ENCODE measurements at regions not wholly inside any gene's neighbourhood (a gene's known extent, or its start where the extent isn't known, plus 50 kb on each side); places are given as distances from the start of the nearest gene placed in this dataset.

- no peak overlapping the region for H2BK12ac ChIP-seq (ENCODE audit: low read length)
- H3K27ac ChIP-seq (replicated peaks; ENCODE audit: low read length): no peak overlapping the region
- DNase-seq (ENCODE audit: low spot score): no peak
- no peaks in the 10 kb centered on the region for H3K79me1 ChIP-seq (ENCODE audit: low read depth, low read length)
- no peaks in the 10 kb centered on the region for H3K9me3 ChIP-seq (replicated peaks in 1 of 2; ENCODE audit: control insufficient read depth in 2 of 2, insufficient read depth in 1 of 2, low read depth in 1 of 2, low read length in 2 of 2)
- H2BK5ac ChIP-seq (ENCODE audit: low read length): no peak overlapping the region
- H2BK15ac ChIP-seq (ENCODE audit: low read length): peak overlapping the region; percentile 12
- WGBS, 2 donors (ENCODE audit: extremely low coverage in 2 of 2, insufficient read length in 2 of 2, insufficient replicate concordance in 1 of 2): no CpG with 5 or more reads among the region's 22 CpGs
- no peak overlapping the region for H4K91ac ChIP-seq (ENCODE audit: low read depth, low read length, poor library complexity)
- H3K4me2 ChIP-seq (ENCODE audit: insufficient read depth, low read length, poor library complexity, severe bottlenecking): no peak overlapping the region
- H2AK5ac ChIP-seq (ENCODE audit: low read depth, low read length): peak overlapping the region; percentile 60
- no peak overlapping the region for H2AFZ ChIP-seq (ENCODE audit: low read length)
- H3K36me3 ChIP-seq (replicated peaks in 1 of 2; ENCODE audit: control insufficient read depth in 2 of 2, insufficient read depth in 2 of 2, low read length in 2 of 2): no peaks in the 10 kb centered on the region
- H3K9ac ChIP-seq (ENCODE audit: low read depth, low read length, poor library complexity): no peak overlapping the region
- H3K4ac ChIP-seq (ENCODE audit: low read length): no peak overlapping the region
- H3K14ac ChIP-seq (ENCODE audit: low read length): no peak overlapping the region
- peaks cover 0 to 2% of the 10 kb centered on the region in 2 donors for H3K4me1 ChIP-seq (ENCODE audit: control insufficient read depth in 2 of 2, insufficient read depth in 1 of 2, low read depth in 1 of 2, low read length in 2 of 2)
- no peak overlapping the region for H3K23ac ChIP-seq (ENCODE audit: low read depth, low read length, poor library complexity)
- no peak overlapping the region for H3K18ac ChIP-seq (ENCODE audit: low read length)
- H2BK120ac ChIP-seq (ENCODE audit: low read depth, low read length): no peak overlapping the region
- H3K4me3 ChIP-seq (ENCODE audit: low read length in 2 of 2): no peak overlapping the region
- H3K27me3 ChIP-seq (ENCODE audit: control insufficient read depth in 3 of 3, insufficient read depth in 3 of 3, low read depth in 1 of 3, low read length in 3 of 3): peaks cover 0 to 9% (median 0%) of the 10 kb centered on the region in 3 experiments
- no peak overlapping the region for H4K8ac ChIP-seq (ENCODE audit: low read depth, low read length)
Observed at GRCh38 chr18:78727877-78728783, 251.5 kb upstream of the SALL3 start.

- H2BK15ac ChIP-seq (ENCODE audit: low read length): peak overlapping the region; percentile 12
- H3K27me3 ChIP-seq (ENCODE audit: control insufficient read depth in 3 of 3, insufficient read depth in 3 of 3, low read depth in 1 of 3, low read length in 3 of 3): peaks cover 0 to 6% (median 0%) of the 10 kb centered on the region in 3 experiments
- no peaks in the 10 kb centered on the region for H3K79me1 ChIP-seq (ENCODE audit: low read depth, low read length)
- H3K18ac ChIP-seq (ENCODE audit: low read length): peak overlapping the region; percentile 52
- H3K23ac ChIP-seq (ENCODE audit: low read depth, low read length, poor library complexity): no peak overlapping the region
- H2AK5ac ChIP-seq (ENCODE audit: low read depth, low read length): peak overlapping the region; percentile 60
- peaks cover 0 to 2% of the 10 kb centered on the region in 2 donors for H3K4me1 ChIP-seq (ENCODE audit: control insufficient read depth in 2 of 2, insufficient read depth in 1 of 2, low read depth in 1 of 2, low read length in 2 of 2)
- no peak overlapping the region for H3K4me2 ChIP-seq (ENCODE audit: insufficient read depth, low read length, poor library complexity, severe bottlenecking)
- H2AFZ ChIP-seq (ENCODE audit: low read length): no peak overlapping the region
- WGBS, 2 donors (ENCODE audit: extremely low coverage in 2 of 2, insufficient read length in 2 of 2, insufficient replicate concordance in 1 of 2): no CpG with 5 or more reads among the region's 25 CpGs
- no peaks in the 10 kb centered on the region for H3K36me3 ChIP-seq (replicated peaks in 1 of 2; ENCODE audit: control insufficient read depth in 2 of 2, insufficient read depth in 2 of 2, low read length in 2 of 2)
- H2BK12ac ChIP-seq (ENCODE audit: low read length): no peak overlapping the region
- H3K9me3 ChIP-seq (replicated peaks in 1 of 2; ENCODE audit: control insufficient read depth in 2 of 2, insufficient read depth in 1 of 2, low read depth in 1 of 2, low read length in 2 of 2): no peaks in the 10 kb centered on the region
- no peak overlapping the region for H4K8ac ChIP-seq (ENCODE audit: low read depth, low read length)
- DNase-seq (ENCODE audit: low spot score): no peak
- H2BK5ac ChIP-seq (ENCODE audit: low read length): no peak overlapping the region
- H3K9ac ChIP-seq (ENCODE audit: low read depth, low read length, poor library complexity): peak overlapping the region; percentile 3
- H3K14ac ChIP-seq (ENCODE audit: low read length): no peak overlapping the region
- H3K4ac ChIP-seq (ENCODE audit: low read length): no peak overlapping the region
- H2BK120ac ChIP-seq (ENCODE audit: low read depth, low read length): no peak overlapping the region
- no peak overlapping the region for H3K4me3 ChIP-seq (ENCODE audit: low read length in 2 of 2)
- H3K27ac ChIP-seq (replicated peaks; ENCODE audit: low read length): no peak overlapping the region
- no peak overlapping the region for H4K91ac ChIP-seq (ENCODE audit: low read depth, low read length, poor library complexity)
Observed at GRCh38 chr18:78728784-78729467, 250.7 kb upstream of the SALL3 start.

- H4K8ac ChIP-seq (ENCODE audit: low read depth, low read length): no peak overlapping the region
- peaks cover 0 to 2% of the 10 kb centered on the region in 2 donors for H3K4me1 ChIP-seq (ENCODE audit: control insufficient read depth in 2 of 2, insufficient read depth in 1 of 2, low read depth in 1 of 2, low read length in 2 of 2)
- H3K9ac ChIP-seq (ENCODE audit: low read depth, low read length, poor library complexity): no peak overlapping the region
- H2BK120ac ChIP-seq (ENCODE audit: low read depth, low read length): no peak overlapping the region
- no peaks in the 10 kb centered on the region for H3K36me3 ChIP-seq (replicated peaks in 1 of 2; ENCODE audit: control insufficient read depth in 2 of 2, insufficient read depth in 2 of 2, low read length in 2 of 2)
- H2BK12ac ChIP-seq (ENCODE audit: low read length): no peak overlapping the region
- no peak overlapping the region for H2AK5ac ChIP-seq (ENCODE audit: low read depth, low read length)
- no peak overlapping the region for H3K4ac ChIP-seq (ENCODE audit: low read length)
- DNase-seq (ENCODE audit: low spot score): no peak
- no peak overlapping the region for H3K4me3 ChIP-seq (ENCODE audit: low read length in 2 of 2)
- no peak overlapping the region for H3K27ac ChIP-seq (replicated peaks; ENCODE audit: low read length)
- no peaks in the 10 kb centered on the region for H3K27me3 ChIP-seq (ENCODE audit: control insufficient read depth in 3 of 3, insufficient read depth in 3 of 3, low read depth in 1 of 3, low read length in 3 of 3)
- H3K4me2 ChIP-seq (ENCODE audit: insufficient read depth, low read length, poor library complexity, severe bottlenecking): no peak overlapping the region
- H3K14ac ChIP-seq (ENCODE audit: low read length): no peak overlapping the region
- H3K79me1 ChIP-seq (ENCODE audit: low read depth, low read length): no peaks in the 10 kb centered on the region
- no peak overlapping the region for H4K91ac ChIP-seq (ENCODE audit: low read depth, low read length, poor library complexity)
- no peak overlapping the region for H2BK5ac ChIP-seq (ENCODE audit: low read length)
- no CpG with 5 or more reads among the region's 10 CpGs for WGBS, 2 donors (ENCODE audit: extremely low coverage in 2 of 2, insufficient read length in 2 of 2, insufficient replicate concordance in 1 of 2)
- no peak overlapping the region for H2AFZ ChIP-seq (ENCODE audit: low read length)
- H3K23ac ChIP-seq (ENCODE audit: low read depth, low read length, poor library complexity): no peak overlapping the region
- H2BK15ac ChIP-seq (ENCODE audit: low read length): no peak overlapping the region
- H3K9me3 ChIP-seq (replicated peaks in 1 of 2; ENCODE audit: control insufficient read depth in 2 of 2, insufficient read depth in 1 of 2, low read depth in 1 of 2, low read length in 2 of 2): no peaks in the 10 kb centered on the region
- no peak overlapping the region for H3K18ac ChIP-seq (ENCODE audit: low read length)
Observed at GRCh38 chr18:78730546-78730945, 249.1 kb upstream of the SALL3 start.

- H2AK5ac ChIP-seq (ENCODE audit: low read depth, low read length): peak overlapping the region; percentile 47
Observed at GRCh38 chr18:78731016-78731397, 248.6 kb upstream of the SALL3 start.

More at GRCh38 chr18:78731016-78731397, 248.6 kb upstream of the SALL3 start:
- Histone ChIP-seq H3K23ac (ENCODE audit: low read depth, low read length, poor library complexity) (peak overlapping the region; percentile 31), H4K8ac (ENCODE audit: low read depth, low read length) (no peak overlapping the region), H2BK15ac (ENCODE audit: low read length) (no peak overlapping the region), H3K36me3 (replicated peaks in 1 of 2; ENCODE audit: control insufficient read depth in 2 of 2, insufficient read depth in 2 of 2, low read length in 2 of 2) (no peaks in the 10 kb centered on the region), H3K9me3 (replicated peaks in 1 of 2; ENCODE audit: control insufficient read depth in 2 of 2, insufficient read depth in 1 of 2, low read depth in 1 of 2, low read length in 2 of 2) (no peaks in the 10 kb centered on the region), H2AFZ (ENCODE audit: low read length) (no peak overlapping the region), H2BK12ac (ENCODE audit: low read length) (no peak overlapping the region), H3K27me3 (ENCODE audit: control insufficient read depth in 3 of 3, insufficient read depth in 3 of 3, low read depth in 1 of 3, low read length in 3 of 3) (no peaks in the 10 kb centered on the region), H3K4me1 (ENCODE audit: control insufficient read depth in 2 of 2, insufficient read depth in 1 of 2, low read depth in 1 of 2, low read length in 2 of 2) (peaks cover 0 to 2% of the 10 kb centered on the region in 2 donors), H3K4me3 (ENCODE audit: low read length in 2 of 2) (no peak overlapping the region), H3K9ac (ENCODE audit: low read depth, low read length, poor library complexity) (peak overlapping the region; percentile 54), H2BK5ac (ENCODE audit: low read length) (no peak overlapping the region), H3K4me2 (ENCODE audit: insufficient read depth, low read length, poor library complexity, severe bottlenecking) (no peak overlapping the region), H3K79me1 (ENCODE audit: low read depth, low read length) (no peaks in the 10 kb centered on the region), H3K18ac (ENCODE audit: low read length) (peak overlapping the region; percentile 63), H3K4ac (ENCODE audit: low read length) (no peak overlapping the region), H4K91ac (ENCODE audit: low read depth, low read length, poor library complexity) (peak overlapping the region; percentile 7), H3K14ac (ENCODE audit: low read length) (no peak overlapping the region), H2BK120ac (ENCODE audit: low read depth, low read length) (no peak overlapping the region), H3K27ac (replicated peaks; ENCODE audit: low read length) (no peak overlapping the region)
- WGBS, 2 donors (ENCODE audit: extremely low coverage in 2 of 2, insufficient read length in 2 of 2, insufficient replicate concordance in 1 of 2): no CpG with 5 or more reads among the region's 20 CpGs
- DNase-seq (ENCODE audit: low spot score): no peak

Measured in neuronal stem cell (in vitro differentiated cells).